Tongue (tissue), 1 donor: ENCODE measurements at regions not wholly inside any gene's neighbourhood (a gene's known extent, or its start where the extent isn't known, plus 50 kb on each side); places are given as distances from the start of the nearest gene placed in this dataset.

ENCODE experiments used
- DNase-seq: peaks from one replicate; pipeline ENCODE4 v3.0.0-alpha.2; 2015

GRCh38 chr10:21263263-21263803, 262.1 kb downstream of the SKIDA1 start:
- DNase-seq: no peak

GRCh38 chr10:21261842-21262294, 263.6 kb downstream of the SKIDA1 start:
- peak; percentile 34 for DNase-seq

- DNase-seq: no peak
Measured at GRCh38 chr10:21260506-21261149, 264.9 kb downstream of the SKIDA1 start.

GRCh38 chr10:21260066-21260465, 265.4 kb downstream of the SKIDA1 start:
- DNase-seq: no peak

GRCh38 chr10:21257919-21258318, 267.6 kb downstream of the SKIDA1 start:
- DNase-seq: no peak

- no peak for DNase-seq
Measured at GRCh38 chr10:21257191-21257590, 268.3 kb downstream of the SKIDA1 start.

- DNase-seq: no peak
Measured at GRCh38 chr10:21249435-21249834, 276.0 kb downstream of the SKIDA1 start.

- DNase-seq: no peak
Measured at GRCh38 chr10:21247592-21247991, 277.9 kb downstream of the SKIDA1 start.

- no peak for DNase-seq
Measured at GRCh38 chr10:21246178-21246577, 279.3 kb downstream of the SKIDA1 start.

- no peak for DNase-seq
Measured at GRCh38 chr10:21243748-21244257, 281.7 kb downstream of the SKIDA1 start.

- DNase-seq: no peak
Measured at GRCh38 chr10:21242915-21243314, 282.6 kb downstream of the SKIDA1 start.

- peak; percentile 28 for DNase-seq
Measured at GRCh38 chr10:21238717-21239116, 286.8 kb downstream of the SKIDA1 start.

- DNase-seq: no peak
Measured at GRCh38 chr10:21238044-21238443, 287.4 kb downstream of the SKIDA1 start.

- no peak for DNase-seq
Measured at GRCh38 chr10:21234761-21235160, 290.7 kb downstream of the SKIDA1 start.

- no peak for DNase-seq
Measured at GRCh38 chr10:21230219-21230618, 295.3 kb downstream of the SKIDA1 start.

GRCh38 chr10:21217748-21218367, 307.6 kb downstream of the SKIDA1 start:
- no peak for DNase-seq

GRCh38 chr10:21217107-21217506, 308.4 kb downstream of the SKIDA1 start:
- DNase-seq: no peak

GRCh38 chr10:21214329-21214728, 311.2 kb downstream of the SKIDA1 start:
- no peak for DNase-seq

- no peak for DNase-seq
Measured at GRCh38 chr10:21213381-21213780, 312.1 kb downstream of the SKIDA1 start.

- DNase-seq: no peak
Measured at GRCh38 chr10:21212912-21213311, 312.6 kb downstream of the SKIDA1 start.

GRCh38 chr10:21212348-21212747, 313.1 kb downstream of the SKIDA1 start:
- DNase-seq: no peak

- no peak for DNase-seq
Measured at GRCh38 chr10:21209495-21209894, 312.4 kb upstream of the NEBL start.

- DNase-seq: no peak
Measured at GRCh38 chr10:21208666-21209316, 311.7 kb upstream of the NEBL start.
